HG02981 (cell line): ENCODE measurements at regions not wholly inside any gene's neighbourhood (a gene's known extent, or its start where the extent isn't known, plus 50 kb on each side); places are given as distances from the start of the nearest gene placed in this dataset.

Experiments
- ATAC-seq: cut with Tn5 transposase; IDR thresholded peaks from one replicate; pipeline ENCODE4 v1.9.1; 2021; ENCODE audit warnings: mild to moderate bottlenecking, moderate library complexity; ENCODE audit not compliant: unreplicated experiment

DNA sequence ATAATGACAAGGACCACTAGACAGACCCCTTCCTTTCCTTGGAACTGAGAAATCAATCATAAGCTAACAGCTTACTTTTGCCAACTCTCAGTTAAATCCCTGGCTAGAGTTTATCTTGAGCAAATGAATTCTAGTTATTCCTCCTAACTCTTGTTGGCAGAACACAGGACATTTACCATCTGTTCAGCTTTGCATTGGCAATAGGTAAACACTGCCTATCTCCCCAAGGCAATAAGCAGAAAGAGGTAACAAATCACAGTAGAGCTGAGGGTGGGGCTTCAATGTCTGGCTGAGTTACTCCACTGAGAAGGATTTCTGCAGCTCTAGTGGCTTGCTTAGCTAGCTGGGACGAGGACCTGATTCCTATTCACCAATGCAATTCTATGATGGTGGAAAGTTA is 503.3 kb upstream of the GRIA1 start:
- no peak for ATAC-seq

GRCh38 chr5:152990217-152990616 is 500.3 kb upstream of the GRIA1 start:
- no peak for ATAC-seq

DNA sequence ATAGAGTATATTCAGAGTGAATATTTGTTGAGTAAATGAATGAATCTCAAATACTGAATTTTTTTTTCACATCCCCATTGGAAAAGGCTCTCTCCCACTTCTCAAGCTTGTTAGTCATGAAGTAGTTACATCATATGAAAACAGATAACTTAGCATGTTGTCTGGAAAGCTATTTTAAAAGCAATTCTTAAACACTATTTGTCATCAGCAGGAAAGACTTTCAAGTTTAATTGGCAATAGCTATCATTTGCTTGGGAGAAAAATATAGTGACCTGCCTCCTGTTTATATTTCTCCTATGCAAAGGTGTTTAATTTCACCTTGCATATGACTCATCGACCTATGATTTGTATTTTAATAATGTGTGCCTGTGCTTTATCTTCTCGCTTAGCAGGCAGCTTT is 499.8 kb upstream of the GRIA1 start:
- no peak for ATAC-seq

- ATAC-seq, result no peak
Measured at GRCh38 chr5:152994033-152994680, 496.3 kb upstream of the GRIA1 start.

DNA sequence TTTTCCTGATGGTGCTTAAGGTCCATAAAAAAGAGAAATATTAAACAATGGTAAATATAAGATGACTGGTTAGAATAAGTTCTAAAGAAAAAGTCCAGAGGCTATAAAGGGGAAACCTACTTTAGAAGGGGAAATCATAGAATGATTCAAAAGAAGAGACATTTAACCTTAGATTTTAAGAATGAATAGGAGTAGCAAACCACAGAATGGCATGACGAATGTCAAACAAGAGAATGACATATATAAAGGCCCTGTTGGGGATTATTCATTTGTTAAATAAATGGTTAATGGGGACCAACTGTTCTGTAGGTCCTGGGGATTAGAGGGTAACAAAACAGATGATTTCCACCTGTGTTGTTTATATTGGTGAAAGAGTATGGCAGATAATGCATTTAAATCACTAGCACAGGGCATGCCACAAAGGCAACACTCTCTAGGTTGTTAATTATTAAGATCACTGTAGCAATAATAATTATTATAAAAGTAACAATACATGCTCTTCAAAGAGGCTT is 495.2 kb upstream of the GRIA1 start:
- ATAC-seq, result no peak

- no peak for ATAC-seq
Measured at GRCh38 chr5:153005711-153006110, 484.8 kb upstream of the GRIA1 start.

DNA sequence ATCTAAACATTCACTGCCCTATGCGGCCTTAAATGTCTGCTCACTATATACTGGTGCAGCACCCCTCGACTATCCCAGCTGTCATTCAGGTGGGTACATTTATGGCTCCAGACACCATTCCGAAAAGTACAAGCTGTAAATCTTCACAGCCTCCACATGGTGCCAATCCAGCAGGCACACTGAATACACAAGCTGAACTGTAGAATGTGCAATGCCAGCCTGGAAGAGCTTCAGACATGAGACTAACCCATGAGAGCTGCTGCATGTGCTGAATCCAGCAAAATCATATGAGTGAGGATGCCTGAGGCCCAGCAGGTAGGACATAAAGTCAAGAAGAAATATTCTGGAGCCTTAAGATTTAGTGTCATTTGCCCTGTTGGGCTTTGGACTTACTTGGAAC is 483.8 kb upstream of the GRIA1 start:
- ATAC-seq, result no peak

DNA sequence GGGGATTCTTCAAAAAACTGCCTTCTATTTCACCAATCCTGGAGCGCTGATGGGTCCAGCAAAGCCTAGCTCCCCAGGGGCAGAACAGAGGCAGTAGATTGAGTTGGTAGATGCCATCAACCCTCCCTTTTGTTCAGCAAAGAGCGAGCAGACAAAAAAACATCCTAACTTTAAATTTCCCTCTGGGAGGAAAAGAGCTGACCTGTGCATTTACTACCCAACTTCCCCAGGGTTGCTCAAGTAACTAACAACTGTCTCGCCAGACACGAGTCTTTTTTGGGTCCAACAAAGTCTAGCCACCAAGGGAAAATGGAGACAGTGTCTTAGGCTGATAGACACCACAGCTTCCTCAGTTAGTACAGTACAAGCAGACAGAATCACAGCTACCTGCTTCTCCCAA is 476.3 kb upstream of the GRIA1 start:
- no peak for ATAC-seq

- ATAC-seq, result no peak
Measured at GRCh38 chr5:153018121-153018520, 472.3 kb upstream of the GRIA1 start.

- no peak for ATAC-seq
Measured at GRCh38 chr5:153030755-153031725, 459.4 kb upstream of the GRIA1 start.

GRCh38 chr5:153039501-153039900 is 451.0 kb upstream of the GRIA1 start:
- no peak for ATAC-seq

- no peak for ATAC-seq
Measured at GRCh38 chr5:153043886-153044285, 446.6 kb upstream of the GRIA1 start.

- no peak for ATAC-seq
Measured at GRCh38 chr5:153050496-153051179, 439.8 kb upstream of the GRIA1 start.

DNA sequence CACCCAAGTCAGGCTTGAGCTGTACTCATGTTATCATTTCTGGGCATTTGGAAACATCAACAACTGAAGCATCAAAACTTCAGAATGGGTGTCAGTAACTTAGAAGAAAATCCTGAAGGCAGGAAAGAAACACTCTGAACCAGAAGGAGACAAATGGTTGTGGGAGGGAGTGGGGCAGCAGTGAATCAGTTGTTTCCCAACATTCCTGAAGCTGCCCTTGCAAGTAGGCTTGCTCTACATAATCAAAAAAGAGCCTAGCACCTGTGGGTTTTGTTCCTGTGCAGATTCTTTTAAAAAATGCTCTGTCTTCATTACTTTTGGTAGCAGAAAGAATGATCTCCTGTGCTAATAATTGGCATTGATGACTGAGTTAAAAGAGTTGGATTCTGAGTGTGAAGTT is 424.2 kb upstream of the GRIA1 start:
- no peak for ATAC-seq

DNA sequence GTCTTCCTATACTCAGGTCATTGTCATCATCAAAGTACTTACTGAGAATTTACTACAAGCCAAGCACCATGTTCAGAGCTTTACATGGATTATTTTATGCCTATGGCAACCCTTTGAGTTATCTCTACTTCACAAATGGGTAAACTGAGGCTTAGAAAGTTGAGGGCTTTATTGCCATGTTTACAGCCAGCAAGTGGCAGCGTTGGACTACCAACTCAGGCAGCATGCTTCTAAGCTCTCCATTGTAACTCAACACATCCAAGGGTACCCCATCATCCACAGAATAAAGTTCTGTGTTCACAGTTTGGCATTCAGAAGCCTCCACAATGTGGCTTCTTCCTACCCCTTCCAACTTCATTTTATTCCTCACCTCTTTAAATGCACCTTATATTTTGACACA is 422.6 kb upstream of the GRIA1 start:
- no peak for ATAC-seq

GRCh38 chr5:153079396-153079795 is 411.1 kb upstream of the GRIA1 start:
- no peak for ATAC-seq

DNA sequence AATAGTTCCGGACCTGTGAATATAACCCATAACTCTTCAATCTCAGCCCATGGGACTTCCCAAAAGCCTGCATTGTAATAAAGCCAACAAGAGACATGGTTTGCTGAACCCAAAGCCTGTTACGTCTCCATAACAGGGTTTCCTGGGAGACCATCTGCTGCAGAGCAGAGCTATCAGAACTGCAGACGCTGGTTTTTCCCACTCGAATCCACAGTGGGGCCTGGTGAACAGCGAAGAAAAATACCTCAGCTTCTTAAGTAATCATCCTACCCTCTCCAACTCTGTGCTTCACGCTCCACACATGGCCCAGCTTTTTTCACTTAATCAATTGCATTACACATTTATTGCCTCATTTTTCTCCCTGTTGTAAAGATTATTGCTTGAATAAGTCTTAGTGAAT is 409.5 kb upstream of the GRIA1 start:
- ATAC-seq, result no peak

DNA sequence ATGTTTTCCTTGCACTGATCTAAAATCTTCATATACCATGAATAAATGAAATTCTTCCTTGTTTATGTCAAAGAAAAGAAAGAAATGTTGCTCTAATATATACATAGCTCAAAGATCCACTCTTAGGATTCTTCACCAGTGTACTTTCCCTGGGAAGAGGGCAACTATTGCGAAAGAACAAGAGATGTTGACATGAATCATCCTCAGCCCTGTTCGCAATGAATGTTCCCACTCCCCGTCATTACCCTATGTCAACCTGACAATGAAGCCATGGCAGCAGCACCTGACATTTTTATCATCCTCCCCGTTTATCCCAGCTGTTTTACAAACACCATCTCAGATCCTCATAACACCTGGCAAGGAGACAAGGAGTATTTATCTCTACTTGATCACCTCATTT is 409.1 kb upstream of the GRIA1 start:
- no peak for ATAC-seq

DNA sequence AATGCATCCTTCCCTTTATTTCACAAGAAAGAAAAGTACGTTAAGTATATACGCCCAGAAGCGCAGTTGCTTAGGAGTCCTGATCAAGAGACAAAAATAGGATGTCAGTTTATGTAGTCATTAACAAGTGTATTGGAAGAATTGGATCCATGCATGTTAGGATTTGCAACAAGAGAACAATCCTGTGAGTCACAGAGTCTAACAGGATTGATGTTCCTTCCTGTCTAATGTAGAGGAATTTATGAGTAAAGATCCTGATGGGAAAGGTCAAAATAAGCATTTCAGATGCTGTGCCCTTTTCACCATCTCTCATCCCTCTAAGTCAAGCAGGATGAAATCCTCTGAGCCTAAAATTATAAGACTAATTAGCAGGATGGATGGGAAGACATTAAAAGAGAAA is 406.0 kb upstream of the GRIA1 start:
- no peak for ATAC-seq

GRCh38 chr5:153086486-153086885 is 404.0 kb upstream of the GRIA1 start:
- ATAC-seq, result no peak

GRCh38 chr5:153088538-153088937 is 401.9 kb upstream of the GRIA1 start:
- no peak for ATAC-seq

DNA sequence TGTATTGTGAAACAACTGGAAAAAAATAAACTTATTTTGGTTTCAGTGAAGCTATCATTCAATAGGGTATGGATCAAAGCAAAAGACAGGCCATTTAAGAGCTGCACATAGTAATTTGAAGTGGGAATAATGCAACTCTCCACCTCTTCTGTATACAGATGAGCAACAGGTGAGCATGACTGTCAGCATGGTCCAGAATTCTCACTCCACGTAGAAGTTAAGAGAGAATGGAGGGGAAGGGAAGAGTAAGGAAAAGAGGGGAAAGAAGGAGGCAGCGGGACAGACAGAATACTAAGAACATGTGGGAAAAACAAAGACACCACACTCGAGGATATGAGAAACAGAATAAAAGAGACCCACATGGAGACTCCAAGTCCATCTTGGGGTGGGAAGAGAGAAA is 396.1 kb upstream of the GRIA1 start:
- ATAC-seq, result no peak
